H9 (cell line): ENCODE measurements at regions not wholly inside any gene's neighbourhood (a gene's known extent, or its start where the extent isn't known, plus 50 kb on each side); places are given as distances from the start of the nearest gene placed in this dataset.

Source experiments
- DNase-seq: peaks from one replicate; pipeline ENCODE4 v3.0.0-alpha.2; 2017
- H2AFZ ChIP-seq: one replicate; pipeline ENCODE4 v1.6.1; 2013; ENCODE audit warnings: mild to moderate bottlenecking, low read length, control low read depth, moderate library complexity
- H2AK5ac ChIP-seq: 2 replicates; pipeline ENCODE4 v1.6.1; 2013; ENCODE audit warnings: low read length, control low read depth, mixed read lengths; ENCODE audit not compliant: insufficient read length
- H2BK120ac ChIP-seq: one replicate; pipeline ENCODE4 v1.6.1; 2013; ENCODE audit warnings: low read depth, mild to moderate bottlenecking, low read length, control low read depth, inconsistent platforms; ENCODE audit not compliant: poor library complexity, severe bottlenecking
- H2BK12ac ChIP-seq: 2 replicates; pipeline ENCODE4 v1.6.1; 2013; ENCODE audit warnings: low read length, control low read depth, mixed read lengths, low read depth; ENCODE audit not compliant: insufficient read length
- H2BK15ac ChIP-seq: 2 replicates; pipeline ENCODE4 v1.6.1; 2013; ENCODE audit warnings: low read depth, low read length, control low read depth
- H2BK20ac ChIP-seq: one replicate; pipeline ENCODE4 v1.6.1; 2013; ENCODE audit warnings: low read depth, mild to moderate bottlenecking, low read length, control low read depth, inconsistent platforms; ENCODE audit not compliant: poor library complexity, severe bottlenecking
- H2BK5ac ChIP-seq: 2 replicates; pipeline ENCODE4 v1.6.1; 2013; ENCODE audit warnings: low read length, control low read depth, mixed read lengths; ENCODE audit not compliant: insufficient read length
- H3K14ac ChIP-seq: 2 replicates; pipeline ENCODE4 v1.6.1; 2013; ENCODE audit warnings: low read length, control low read depth; ENCODE audit not compliant: insufficient read depth
- H3K18ac ChIP-seq: 2 replicates; pipeline ENCODE4 v1.6.1; 2013; ENCODE audit warnings: low read depth, mild to moderate bottlenecking, mixed read lengths, low read length, control low read depth; ENCODE audit not compliant: insufficient read length
- H3K23ac ChIP-seq: 2 replicates; pipeline ENCODE4 v1.6.1; 2013; ENCODE audit warnings: low read length, control low read depth, mixed read lengths, low read depth; ENCODE audit not compliant: insufficient read length
- H3K23me2 ChIP-seq: 2 replicates; pipeline ENCODE4 v1.6.1; 2013; ENCODE audit warnings: low read depth, mild to moderate bottlenecking, mixed read lengths, low read length, control low read depth; ENCODE audit not compliant: insufficient read length, poor library complexity, severe bottlenecking
- H3K27ac ChIP-seq: 2 replicates; pipeline ENCODE4 v1.5.1; 2013; ENCODE audit warnings: low read length, control low read depth, mixed read lengths, low read depth; ENCODE audit not compliant: insufficient read length
- H3K27me3 ChIP-seq: 2 replicates; pipeline ENCODE4 v1.6.1; 2013; ENCODE audit warnings: low read length, control low read depth, inconsistent platforms; ENCODE audit not compliant: insufficient read depth
- H3K4ac ChIP-seq: 2 replicates; pipeline ENCODE4 v1.6.1; 2013; ENCODE audit warnings: low read depth, mild to moderate bottlenecking, control low read depth, inconsistent platforms, low read length, moderate library complexity
- H3K4me1 ChIP-seq: 2 replicates; pipeline ENCODE4 v1.6.1; 2013; ENCODE audit warnings: low read length, control low read depth, inconsistent platforms; ENCODE audit not compliant: insufficient read depth
- H3K4me2 ChIP-seq: 2 replicates; pipeline ENCODE4 v1.6.1; 2013; ENCODE audit warnings: low read length, control low read depth, mixed read lengths; ENCODE audit not compliant: insufficient read length, insufficient read depth
- H3K56ac ChIP-seq: 2 replicates; pipeline ENCODE4 v1.6.1; 2013; ENCODE audit warnings: low read depth, mild to moderate bottlenecking, mixed read lengths, low read length, control low read depth; ENCODE audit not compliant: insufficient read length
- H3K79me1 ChIP-seq: 2 replicates; pipeline ENCODE4 v1.6.1; 2013; ENCODE audit warnings: low read depth, mild to moderate bottlenecking, moderate library complexity, low read length, control low read depth, inconsistent platforms; ENCODE audit not compliant: insufficient read depth, poor library complexity, severe bottlenecking
- H3K79me2 ChIP-seq: 2 replicates; pipeline ENCODE4 v1.6.1; 2013; ENCODE audit warnings: low read length, control low read depth, inconsistent platforms; ENCODE audit not compliant: insufficient read depth
- H3K9ac ChIP-seq: 2 replicates; pipeline ENCODE4 v1.6.1; 2013; ENCODE audit warnings: low read length, control low read depth, mixed read lengths; ENCODE audit not compliant: insufficient read length; ENCODE audit errors: extremely low read depth
- H3K9me3 ChIP-seq: one replicate; pipeline ENCODE4 v1.6.1; 2013; ENCODE audit warnings: low read depth, low read length, inconsistent platforms; ENCODE audit not compliant: control insufficient read depth
- H3T11ph ChIP-seq: one replicate; pipeline ENCODE4 v1.6.1; 2013; ENCODE audit warnings: mild to moderate bottlenecking, low read length, control low read depth, inconsistent platforms
- H4K20me1 ChIP-seq: one replicate; pipeline ENCODE4 v1.6.1; 2013; ENCODE audit not compliant: control insufficient read depth, insufficient read length, insufficient read depth
- H4K5ac ChIP-seq: 2 replicates; pipeline ENCODE4 v1.6.1; 2013; ENCODE audit warnings: low read depth, mild to moderate bottlenecking, mixed read lengths, low read length, control low read depth; ENCODE audit not compliant: insufficient read length
- H4K8ac ChIP-seq: replicated peaks from 2 replicates; pipeline ENCODE4 v1.6.1; 2013; ENCODE audit warnings: low read length, control low read depth, mixed read lengths, low read depth; ENCODE audit not compliant: insufficient read length
- H4K91ac ChIP-seq: 2 replicates; pipeline ENCODE4 v1.6.1; 2013; ENCODE audit warnings: low read depth, mild to moderate bottlenecking, moderate library complexity, mixed read lengths, low read length, control low read depth; ENCODE audit not compliant: insufficient read length
- H3K27ac Mint-ChIP-seq, 3 experiments: 2 replicates in 2 of 3; 3 replicates in 1 of 3; pipeline ENCODE4 v1.8.0; 2020 to 2021; ENCODE audit warnings: mixed read lengths in 3 of 3, mild to moderate bottlenecking in 1 of 3, moderate library complexity in 1 of 3
- H3K27me3 Mint-ChIP-seq: 2 replicates; pipeline ENCODE4 v1.8.0; 2021; ENCODE audit warnings: low read depth, mild to moderate bottlenecking, moderate library complexity, mixed read lengths
- H3K36me3 Mint-ChIP-seq, 3 experiments: 2 replicates in 2 of 3; 3 replicates in 1 of 3; pipeline ENCODE4 v1.8.0; 2020 to 2021; ENCODE audit warnings: low read depth in 3 of 3, mixed read lengths in 3 of 3; ENCODE audit not compliant: insufficient read depth in 1 of 3
- H3K4me1 Mint-ChIP-seq, 2 experiments: 2 replicates each; pipeline ENCODE4 v1.8.0; 2020; ENCODE audit warnings: mixed read lengths in 2 of 2
- H3K4me3 Mint-ChIP-seq, 2 experiments: 2 replicates in 1 of 2; 3 replicates in 1 of 2; pipeline ENCODE4 v1.8.0; 2020 to 2021; ENCODE audit warnings: mild to moderate bottlenecking in 2 of 2, mixed read lengths in 2 of 2, moderate library complexity in 1 of 2
- H3K9me3 Mint-ChIP-seq, 2 experiments: 2 replicates in 1 of 2; 3 replicates in 1 of 2; pipeline ENCODE4 v1.8.0; 2020; ENCODE audit warnings: mild to moderate bottlenecking in 2 of 2, mixed read lengths in 2 of 2, moderate library complexity in 1 of 2
- WGBS: extraction: QIAGEN DNeasy Blood & Tissue Kit; methylation state at CpG from one replicate; pipeline ENCODE4 v1.1.7; 2013; ENCODE audit warnings: missing lambda C conversion rate, low lambda C conversion rate, mixed read lengths; ENCODE audit not compliant: insufficient read length; ENCODE audit errors: extremely low coverage; 5-methylcytosine and 5-hydroxymethylcytosine counted together
- TF ChIP-seq, protein P1 (sequence below): fragments of 200-600 bp; sonication (generic); conservative IDR thresholded peaks from 3 replicates; pipeline ENCODE4 v1.8.0; 2021; ENCODE audit warnings: antibody characterized with exemption, mild to moderate bottlenecking

DNA sequence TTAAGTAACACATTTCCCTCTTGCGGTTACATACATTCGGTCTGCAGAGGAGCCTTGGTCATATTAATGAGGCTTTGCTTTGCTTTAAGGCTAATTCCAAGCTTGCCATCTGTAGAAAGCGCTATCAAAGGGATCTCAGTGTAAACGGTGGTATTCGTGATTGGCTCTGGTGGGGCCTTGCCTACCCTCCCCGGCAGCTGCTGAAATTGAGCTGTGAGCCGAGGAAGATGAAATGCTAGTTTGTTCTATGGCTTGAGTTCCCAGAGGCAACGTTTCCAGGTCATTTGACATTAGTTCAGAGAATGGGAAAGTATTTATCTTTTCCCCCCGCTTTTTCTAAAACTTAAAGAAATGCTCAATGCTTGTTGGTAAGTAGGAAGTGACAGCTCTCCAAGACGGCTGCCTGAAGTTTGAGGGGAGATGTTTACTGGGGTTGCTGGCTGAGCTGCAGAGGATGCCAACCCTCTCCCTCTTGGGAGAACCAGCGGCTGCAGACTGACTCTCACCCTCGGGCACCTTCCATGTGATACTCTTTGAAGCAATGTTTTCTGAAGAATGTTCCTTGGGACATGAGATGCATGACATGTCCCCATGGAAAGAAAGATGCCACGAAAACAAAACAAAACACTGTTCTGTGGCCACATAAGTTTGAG is 458.7 kb upstream of the EEF2KMT start:
- H4K8ac ChIP-seq = no peak overlapping the region
- H3K4me3 Mint-ChIP-seq = no peak overlapping the region
- no peaks in the 10 kb centered on the region for H3K4me1 ChIP-seq
- no peak overlapping the region for H2AFZ ChIP-seq
- no peak overlapping the region for H2BK15ac ChIP-seq
- no peaks in the 10 kb centered on the region for H3K79me2 ChIP-seq
- no peaks in the 10 kb centered on the region; a peak in 1 of 7 replicates for H3K36me3 Mint-ChIP-seq
- no peak overlapping the region for H3K9ac ChIP-seq
- no peak overlapping the region for H2BK12ac ChIP-seq
- no peak overlapping the region; a peak in 1 of 7 replicates for H3K27ac Mint-ChIP-seq
- H3K4me1 Mint-ChIP-seq = peaks cover 4 to 6% of the 10 kb centered on the region in 2 experiments
- no peak overlapping the region for H3K23ac ChIP-seq
- H3T11ph ChIP-seq = no peak overlapping the region
- no peak overlapping the region for H4K5ac ChIP-seq
- no peak overlapping the region for H3K27ac ChIP-seq
- H3K14ac ChIP-seq = no peak overlapping the region
- H3K4me2 ChIP-seq = no peak overlapping the region
- H3K56ac ChIP-seq = no peak overlapping the region
- no peak overlapping the region for H2BK120ac ChIP-seq
- H4K91ac ChIP-seq = no peak overlapping the region
- no peak for DNase-seq
- no peak overlapping the region for H2AK5ac ChIP-seq
- TF ChIP-seq, protein P1, sequence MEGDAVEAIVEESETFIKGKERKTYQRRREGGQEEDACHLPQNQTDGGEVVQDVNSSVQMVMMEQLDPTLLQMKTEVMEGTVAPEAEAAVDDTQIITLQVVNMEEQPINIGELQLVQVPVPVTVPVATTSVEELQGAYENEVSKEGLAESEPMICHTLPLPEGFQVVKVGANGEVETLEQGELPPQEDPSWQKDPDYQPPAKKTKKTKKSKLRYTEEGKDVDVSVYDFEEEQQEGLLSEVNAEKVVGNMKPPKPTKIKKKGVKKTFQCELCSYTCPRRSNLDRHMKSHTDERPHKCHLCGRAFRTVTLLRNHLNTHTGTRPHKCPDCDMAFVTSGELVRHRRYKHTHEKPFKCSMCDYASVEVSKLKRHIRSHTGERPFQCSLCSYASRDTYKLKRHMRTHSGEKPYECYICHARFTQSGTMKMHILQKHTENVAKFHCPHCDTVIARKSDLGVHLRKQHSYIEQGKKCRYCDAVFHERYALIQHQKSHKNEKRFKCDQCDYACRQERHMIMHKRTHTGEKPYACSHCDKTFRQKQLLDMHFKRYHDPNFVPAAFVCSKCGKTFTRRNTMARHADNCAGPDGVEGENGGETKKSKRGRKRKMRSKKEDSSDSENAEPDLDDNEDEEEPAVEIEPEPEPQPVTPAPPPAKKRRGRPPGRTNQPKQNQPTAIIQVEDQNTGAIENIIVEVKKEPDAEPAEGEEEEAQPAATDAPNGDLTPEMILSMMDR = no peak
- H3K79me1 ChIP-seq = no peaks in the 10 kb centered on the region
- H3K23me2 ChIP-seq = no peaks in the 10 kb centered on the region
- no peaks in the 10 kb centered on the region for H3K27me3 ChIP-seq
- no peak overlapping the region for H3K18ac ChIP-seq
- 0 out of 5 replicates have a peak, but pooled peaks cover 0 to 3% of the 10 kb centered on the region in 2 experiments for H3K9me3 Mint-ChIP-seq
- no CpG with 5 or more reads among the region's 13 CpGs for WGBS
- no peak overlapping the region for H3K4ac ChIP-seq
- no peaks in the 10 kb centered on the region for H3K9me3 ChIP-seq
- no peaks in the 10 kb centered on the region; the same call in 1 of the 2 replicates for H3K27me3 Mint-ChIP-seq
- no peak overlapping the region for H2BK5ac ChIP-seq
- no peak overlapping the region for H2BK20ac ChIP-seq
- H4K20me1 ChIP-seq = no peaks in the 10 kb centered on the region
